HG03066 (cell line): ENCODE measurements at regions not wholly inside any gene's neighbourhood (a gene's known extent, or its start where the extent isn't known, plus 50 kb on each side); places are given as distances from the start of the nearest gene placed in this dataset.
"Not testable (repeated sequence)": the region's sequence is repeated elsewhere in the genome, so short reads cannot be mapped to it uniquely, and the experiment has no call there.

Experiments used
- ATAC-seq: cut with Tn5 transposase; IDR thresholded peaks from one replicate; pipeline ENCODE4 v1.9.1; 2021; ENCODE audit warnings: low read depth; ENCODE audit not compliant: unreplicated experiment

- no peak for ATAC-seq
Observed at GRCh38 chr12:116360579-116361413, 83.3 kb upstream of the MED13L start.

- ATAC-seq: no peak
Observed at GRCh38 chr12:116361414-116362223, 84.1 kb upstream of the MED13L start.

DNA sequence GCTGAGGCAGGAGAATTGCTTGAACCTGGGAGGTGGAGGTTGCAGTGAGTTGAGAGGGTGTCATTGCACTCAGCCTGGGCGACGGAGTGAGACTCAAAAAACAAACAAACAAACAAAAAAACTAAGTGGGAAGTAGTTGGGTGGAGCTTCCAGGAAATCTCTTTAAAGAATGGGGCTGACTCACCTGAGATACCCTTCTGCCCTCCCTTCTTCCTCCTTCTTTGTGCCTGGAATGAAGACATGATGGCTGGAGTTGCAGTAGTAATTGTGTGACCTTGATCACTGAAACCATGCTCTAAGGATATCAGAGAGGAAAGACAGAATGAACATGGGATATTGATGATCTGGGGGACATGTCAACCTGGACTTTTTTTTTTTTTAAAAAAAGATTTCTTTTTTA is 87.6 kb upstream of the MED13L start:
- no peak for ATAC-seq

GRCh38 chr12:116365606-116366455 is 88.3 kb upstream of the MED13L start:
- ATAC-seq: no peak

- no peak for ATAC-seq
Observed at GRCh38 chr12:116366456-116366776, 88.9 kb upstream of the MED13L start.

GRCh38 chr12:116366824-116367223 is 89.3 kb upstream of the MED13L start:
- no peak for ATAC-seq

- ATAC-seq: no peak
Observed at GRCh38 chr12:116368196-116369194, 91.0 kb upstream of the MED13L start.

- ATAC-seq: no peak
Observed at GRCh38 chr12:116370004-116370404, 92.5 kb upstream of the MED13L start.

DNA sequence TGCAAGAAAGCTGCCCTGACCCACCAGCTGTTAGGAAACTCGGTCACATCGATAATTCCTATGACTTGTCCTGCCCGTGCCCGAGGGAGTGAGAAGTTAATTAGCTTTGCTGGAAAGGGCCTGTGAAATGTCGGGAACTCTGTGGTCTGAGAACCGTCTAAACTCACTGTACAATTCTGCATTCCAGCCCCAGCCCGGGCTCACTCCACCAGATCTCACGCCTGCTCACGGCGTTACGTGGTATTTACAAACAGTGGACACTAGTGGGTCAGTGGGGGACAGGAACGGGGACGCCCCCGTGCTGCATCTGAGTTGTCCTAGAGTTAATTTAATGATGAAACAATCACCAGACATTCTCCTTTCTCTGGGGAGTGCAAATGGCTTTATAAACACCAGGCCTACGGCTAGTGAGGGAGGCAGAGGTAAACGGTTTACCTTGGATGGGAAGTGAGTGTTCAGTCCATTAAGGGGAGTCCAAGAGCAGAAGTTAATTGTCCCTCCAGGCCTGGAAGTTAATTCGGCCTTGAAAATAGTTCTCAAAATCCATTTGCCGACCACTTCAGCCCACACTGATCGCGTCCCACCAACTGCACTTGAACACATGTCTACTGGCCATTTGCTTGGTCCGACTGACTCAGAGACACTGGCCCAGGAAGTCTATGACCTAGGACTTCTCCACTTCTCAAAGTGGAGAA is 93.5 kb upstream of the MED13L start:
- no peak for ATAC-seq

GRCh38 chr12:116372815-116373214 is 95.3 kb upstream of the MED13L start:
- ATAC-seq: no peak

- ATAC-seq: no peak
Observed at GRCh38 chr12:116373572-116374206, 96.2 kb upstream of the MED13L start.

GRCh38 chr12:116374207-116374606 is 96.7 kb upstream of the MED13L start:
- no peak for ATAC-seq

DNA sequence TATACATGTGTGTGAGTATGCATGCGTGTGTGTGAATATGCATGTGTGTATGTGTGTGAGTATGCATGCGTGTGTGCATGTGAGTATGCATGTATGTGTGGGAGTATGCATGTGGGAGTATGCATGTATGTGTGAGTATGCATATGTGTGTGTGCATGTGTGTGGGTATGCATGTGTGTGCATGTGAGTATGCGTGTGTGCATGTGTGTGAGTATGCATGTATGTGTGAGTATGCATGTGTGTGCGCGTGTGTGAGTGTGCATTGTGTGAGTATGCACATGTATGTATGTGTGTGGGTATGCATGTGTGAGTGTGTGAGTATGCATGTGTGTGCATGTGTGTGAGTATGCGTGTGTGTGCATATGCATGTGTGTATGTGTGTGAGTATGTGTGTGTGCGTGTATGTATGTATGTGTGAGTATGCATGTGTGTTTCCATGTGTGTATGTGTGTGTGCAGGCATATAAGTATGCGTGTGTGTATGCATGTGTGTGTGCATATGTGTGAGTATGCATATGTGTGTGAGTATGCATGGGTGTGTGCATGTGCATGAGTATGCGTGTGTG is 97.9 kb upstream of the MED13L start:
- no peak for ATAC-seq

DNA sequence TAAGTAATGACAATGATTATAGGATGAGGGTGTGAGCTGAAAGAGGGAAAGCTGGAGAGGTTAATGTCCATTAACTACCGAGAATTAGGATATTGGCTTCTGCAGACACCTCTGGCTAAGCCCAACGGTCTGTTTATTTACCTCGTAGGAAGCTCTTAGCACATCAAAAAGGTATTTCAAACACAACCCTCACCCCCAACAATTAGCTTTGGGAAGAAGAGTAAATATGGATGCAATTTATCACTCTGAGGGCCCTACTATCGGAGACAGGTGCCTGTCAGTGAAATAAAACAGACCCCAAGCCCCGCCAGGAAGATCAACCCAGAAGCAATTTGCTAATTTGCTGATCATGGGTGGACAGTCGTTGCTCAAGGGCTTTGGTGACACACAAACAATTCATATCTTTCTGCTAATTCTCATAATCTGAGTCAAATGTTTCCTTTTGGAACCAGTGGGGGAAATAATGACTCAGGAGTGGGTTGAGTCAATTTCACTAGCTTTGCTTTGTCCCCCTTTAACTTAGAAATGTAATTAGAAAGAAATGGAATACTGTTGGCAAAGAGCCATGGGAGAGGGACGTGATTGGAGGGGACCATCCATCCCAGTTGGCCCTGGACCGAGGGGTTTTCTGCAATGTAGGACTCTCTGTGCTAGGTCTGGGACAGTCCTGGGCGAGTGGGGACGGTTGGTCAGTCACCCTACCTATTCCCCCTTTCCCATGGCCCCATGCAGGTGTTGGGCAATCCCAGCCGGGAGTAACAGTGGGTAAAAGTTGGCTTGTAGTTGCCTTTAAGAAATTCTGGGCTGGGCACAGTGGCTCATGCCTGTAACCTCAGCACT is 99.1 kb upstream of the MED13L start:
- no peak for ATAC-seq

- not testable (repeated sequence) for ATAC-seq
Observed at GRCh38 chr12:116377194-116377571, 99.7 kb upstream of the MED13L start.

DNA sequence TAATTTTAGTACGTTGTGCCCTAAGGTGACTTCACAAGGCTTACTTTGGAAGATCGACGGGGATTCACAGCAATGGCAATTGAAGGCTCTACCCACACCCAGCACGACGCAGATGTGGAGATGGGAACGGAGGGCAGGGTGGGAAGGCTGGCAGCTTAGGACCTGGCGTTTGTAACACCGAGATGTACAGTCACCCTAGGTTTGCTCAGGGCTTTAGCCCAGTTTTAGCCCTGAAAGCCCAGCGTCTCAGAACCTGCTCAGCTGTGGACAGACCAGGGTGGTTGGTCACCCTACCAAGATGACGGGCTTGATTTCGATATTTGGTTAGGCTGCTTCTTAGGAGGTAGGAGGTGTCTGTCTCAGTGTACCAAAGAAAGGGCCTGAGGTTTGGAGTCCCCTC is 100.5 kb upstream of the MED13L start:
- no peak for ATAC-seq

GRCh38 chr12:116380108-116380507 is 102.6 kb upstream of the MED13L start:
- no peak for ATAC-seq

DNA sequence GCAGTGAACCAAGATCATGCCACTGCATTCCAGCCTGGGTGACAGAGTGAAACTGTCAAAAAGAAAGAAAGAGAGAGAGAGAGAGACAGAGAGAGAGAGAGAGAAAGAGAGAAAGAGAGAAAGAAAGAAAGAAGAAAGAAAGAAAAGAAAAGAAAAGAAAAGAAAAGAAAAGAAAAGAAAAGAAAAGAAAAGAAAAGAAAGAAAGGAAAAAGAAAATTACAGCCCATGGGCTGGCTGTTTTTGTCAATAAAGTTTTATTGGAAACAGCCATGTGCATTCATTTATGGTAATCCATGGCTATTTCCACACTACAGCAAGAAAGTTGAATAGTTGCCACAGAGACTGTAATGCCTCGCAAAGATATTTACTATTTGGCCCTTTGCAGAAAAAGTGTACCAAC is 103.2 kb upstream of the MED13L start:
- ATAC-seq: not testable (repeated sequence)
